A673 (cell line): ENCODE measurements at regions not wholly inside any gene's neighbourhood (a gene's known extent, or its start where the extent isn't known, plus 50 kb on each side); places are given as distances from the start of the nearest gene placed in this dataset.

ENCODE experiments used
- CTCF ChIP-seq: fragments of 300-800, 200-600 bp; sonication (generic); conservative IDR thresholded peaks from 2 replicates; pipeline ENCODE4 v1.5.1; 2017; ENCODE audit warnings: low read depth, mild to moderate bottlenecking, antibody characterized with exemption, low read length, moderate library complexity, mixed read lengths
- EZH2 ChIP-seq: fragments of 200-600 bp; sonication (generic); IDR thresholded peaks from 2 replicates; pipeline ENCODE4 v1.6.1; 2017; ENCODE audit warnings: borderline replicate concordance, low read depth, mild to moderate bottlenecking, mixed read lengths, antibody characterized with exemption, low read length; ENCODE audit not compliant: poor library complexity, severe bottlenecking

- no peak for TF ChIP-seq EZH2
- TF ChIP-seq CTCF, result no peak
Observed at GRCh38 chr6:27582928-27583725, 110.2 kb upstream of the ZNF184 start.
